ENCODE measurements at regions not wholly inside any gene's neighbourhood (a gene's known extent, or its start where the extent isn't known, plus 50 kb on each side); places are given as distances from the start of the nearest gene placed in this dataset.
"Not testable (repeated sequence)": the region's sequence is repeated elsewhere in the genome, so short reads cannot be mapped to it uniquely, and the experiment has no call there.

GRCh38 chr7:142563470-142563869 is 185.8 kb upstream of the PRSS1 start:
- H3K27ac ChIP-seq (ENCODE audit: low read depth, low read length): no peak overlapping the region
- H3K4me1 ChIP-seq (ENCODE audit: control insufficient read depth in 5 of 5, insufficient read depth in 5 of 5, low read length in 5 of 5): no peaks in the 10 kb centered on the region
- no peak overlapping the region for H3K9ac ChIP-seq (ENCODE audit: low read length in 5 of 5)
- H3K27me3 ChIP-seq (ENCODE audit: control insufficient read depth in 5 of 5, insufficient read depth in 4 of 5, low read length in 5 of 5): peaks cover 0 to 6% (median 0%) of the 10 kb centered on the region in 5 donors
- no peak overlapping the region for H3K4me3 ChIP-seq (ENCODE audit: low read depth in 1 of 5, low read length in 5 of 5)
- no peaks in the 10 kb centered on the region for H3K36me3 ChIP-seq (ENCODE audit: control insufficient read depth in 5 of 5, insufficient read depth in 5 of 5, low read length in 5 of 5)
- no peaks in the 10 kb centered on the region for H3K9me3 ChIP-seq (ENCODE audit: control insufficient read depth in 5 of 5, low read length in 5 of 5)

GRCh38 chr7:142562688-142563087 is 186.6 kb upstream of the PRSS1 start:
- no peak overlapping the region for H3K9ac ChIP-seq (ENCODE audit: low read length in 5 of 5)
- no peak overlapping the region for H3K4me3 ChIP-seq (ENCODE audit: low read depth in 1 of 5, low read length in 5 of 5)
- H3K36me3 ChIP-seq (ENCODE audit: control insufficient read depth in 5 of 5, insufficient read depth in 5 of 5, low read length in 5 of 5): no peaks in the 10 kb centered on the region
- H3K27me3 ChIP-seq (ENCODE audit: control insufficient read depth in 5 of 5, insufficient read depth in 4 of 5, low read length in 5 of 5): peaks cover 0 to 6% (median 0%) of the 10 kb centered on the region in 5 donors
- H3K27ac ChIP-seq (ENCODE audit: low read depth, low read length): no peak overlapping the region
- peaks cover 0 to 5% (median 1%) of the 10 kb centered on the region in 5 donors for H3K4me1 ChIP-seq (ENCODE audit: control insufficient read depth in 5 of 5, insufficient read depth in 5 of 5, low read length in 5 of 5)
- H3K9me3 ChIP-seq (ENCODE audit: control insufficient read depth in 5 of 5, low read length in 5 of 5): no peaks in the 10 kb centered on the region

- H3K4me1 ChIP-seq (ENCODE audit: control insufficient read depth in 5 of 5, insufficient read depth in 5 of 5, low read length in 5 of 5): peaks cover 0 to 15% (median 11%) of the 10 kb centered on the region in 5 donors
- not testable (repeated sequence) for H3K27ac ChIP-seq (ENCODE audit: low read depth, low read length); H3K9me3 ChIP-seq (ENCODE audit: control insufficient read depth in 5 of 5, low read length in 5 of 5); H3K27me3 ChIP-seq (ENCODE audit: control insufficient read depth in 5 of 5, insufficient read depth in 4 of 5, low read length in 5 of 5); H3K9ac ChIP-seq (ENCODE audit: low read length in 5 of 5); H3K4me3 ChIP-seq (ENCODE audit: low read depth in 1 of 5, low read length in 5 of 5); H3K36me3 ChIP-seq (ENCODE audit: control insufficient read depth in 5 of 5, insufficient read depth in 5 of 5, low read length in 5 of 5)
Observed at GRCh38 chr7:142561396-142561795, 187.9 kb upstream of the PRSS1 start.

GRCh38 chr7:142560770-142561169 is 188.5 kb upstream of the PRSS1 start:
- H3K36me3 ChIP-seq (ENCODE audit: control insufficient read depth in 5 of 5, insufficient read depth in 5 of 5, low read length in 5 of 5); H3K4me3 ChIP-seq (ENCODE audit: low read depth in 1 of 5, low read length in 5 of 5); H3K9me3 ChIP-seq (ENCODE audit: control insufficient read depth in 5 of 5, low read length in 5 of 5); H3K27ac ChIP-seq (ENCODE audit: low read depth, low read length); H3K27me3 ChIP-seq (ENCODE audit: control insufficient read depth in 5 of 5, insufficient read depth in 4 of 5, low read length in 5 of 5); H3K9ac ChIP-seq (ENCODE audit: low read length in 5 of 5): not testable (repeated sequence)
- H3K4me1 ChIP-seq (ENCODE audit: control insufficient read depth in 5 of 5, insufficient read depth in 5 of 5, low read length in 5 of 5): peaks cover 0 to 15% (median 12%) of the 10 kb centered on the region in 5 donors

- H3K27me3 ChIP-seq (ENCODE audit: control insufficient read depth in 5 of 5, insufficient read depth in 4 of 5, low read length in 5 of 5): no peaks in the 10 kb centered on the region
- no peak overlapping the region for H3K27ac ChIP-seq (ENCODE audit: low read depth, low read length)
- H3K36me3 ChIP-seq (ENCODE audit: control insufficient read depth in 5 of 5, insufficient read depth in 5 of 5, low read length in 5 of 5): no peaks in the 10 kb centered on the region
- no peaks in the 10 kb centered on the region for H3K9me3 ChIP-seq (ENCODE audit: control insufficient read depth in 5 of 5, low read length in 5 of 5)
- no peak overlapping the region for H3K4me3 ChIP-seq (ENCODE audit: low read depth in 1 of 5, low read length in 5 of 5)
- H3K9ac ChIP-seq (ENCODE audit: low read length in 5 of 5): no peak overlapping the region
- H3K4me1 ChIP-seq (ENCODE audit: control insufficient read depth in 5 of 5, insufficient read depth in 5 of 5, low read length in 5 of 5): peaks cover 0 to 15% (median 12%) of the 10 kb centered on the region in 5 donors
Observed at GRCh38 chr7:142560166-142560565, 189.1 kb upstream of the PRSS1 start.

- Histone ChIP-seq H3K4me3 (ENCODE audit: low read depth in 1 of 5, low read length in 5 of 5) (no peak overlapping the region), H3K27ac (ENCODE audit: low read depth, low read length) (no peak overlapping the region), H3K9ac (ENCODE audit: low read length in 5 of 5) (no peak overlapping the region), H3K27me3 (ENCODE audit: control insufficient read depth in 5 of 5, insufficient read depth in 4 of 5, low read length in 5 of 5) (no peaks in the 10 kb centered on the region), H3K4me1 (ENCODE audit: control insufficient read depth in 5 of 5, insufficient read depth in 5 of 5, low read length in 5 of 5) (peaks cover 0 to 15% (median 12%) of the 10 kb centered on the region in 5 donors), H3K36me3 (ENCODE audit: control insufficient read depth in 5 of 5, insufficient read depth in 5 of 5, low read length in 5 of 5) (no peaks in the 10 kb centered on the region), H3K9me3 (ENCODE audit: control insufficient read depth in 5 of 5, low read length in 5 of 5) (no peaks in the 10 kb centered on the region)
Observed at GRCh38 chr7:142557971-142558582, 191.2 kb upstream of the PRSS1 start.

GRCh38 chr7:142556740-142557139 is 192.5 kb upstream of the PRSS1 start:
- H3K4me3 ChIP-seq (ENCODE audit: low read depth in 1 of 5, low read length in 5 of 5): no peak overlapping the region
- peak overlapping the region; percentile 17 for H3K27ac ChIP-seq (ENCODE audit: low read depth, low read length)

GRCh38 chr7:142554560-142555532 is 194.4 kb upstream of the PRSS1 start:
- H3K9me3 ChIP-seq (ENCODE audit: control insufficient read depth in 5 of 5, low read length in 5 of 5): no peaks in the 10 kb centered on the region
- no peak overlapping the region for H3K9ac ChIP-seq (ENCODE audit: low read length in 5 of 5)
- H3K36me3 ChIP-seq (ENCODE audit: control insufficient read depth in 5 of 5, insufficient read depth in 5 of 5, low read length in 5 of 5): no peaks in the 10 kb centered on the region
- peaks cover 0 to 15% (median 12%) of the 10 kb centered on the region in 5 donors for H3K4me1 ChIP-seq (ENCODE audit: control insufficient read depth in 5 of 5, insufficient read depth in 5 of 5, low read length in 5 of 5)
- no peak overlapping the region for H3K4me3 ChIP-seq (ENCODE audit: low read depth in 1 of 5, low read length in 5 of 5)
- no peaks in the 10 kb centered on the region for H3K27me3 ChIP-seq (ENCODE audit: control insufficient read depth in 5 of 5, insufficient read depth in 4 of 5, low read length in 5 of 5)
- no peak overlapping the region for H3K27ac ChIP-seq (ENCODE audit: low read depth, low read length)

More at GRCh38 chr7:142556740-142557139, 192.5 kb upstream of the PRSS1 start:
- Histone ChIP-seq H3K4me1 (ENCODE audit: control insufficient read depth in 5 of 5, insufficient read depth in 5 of 5, low read length in 5 of 5) (peaks cover 0 to 15% (median 12%) of the 10 kb centered on the region in 5 donors), H3K9me3 (ENCODE audit: control insufficient read depth in 5 of 5, low read length in 5 of 5) (no peaks in the 10 kb centered on the region), H3K27me3 (ENCODE audit: control insufficient read depth in 5 of 5, insufficient read depth in 4 of 5, low read length in 5 of 5) (no peaks in the 10 kb centered on the region), H3K36me3 (ENCODE audit: control insufficient read depth in 5 of 5, insufficient read depth in 5 of 5, low read length in 5 of 5) (no peaks in the 10 kb centered on the region), H3K9ac (ENCODE audit: low read length in 5 of 5) (no peak overlapping the region)

- H3K4me3 ChIP-seq (ENCODE audit: low read depth in 1 of 5, low read length in 5 of 5): no peak overlapping the region
- no peaks in the 10 kb centered on the region for H3K9me3 ChIP-seq (ENCODE audit: control insufficient read depth in 5 of 5, low read length in 5 of 5)
- H3K9ac ChIP-seq (ENCODE audit: low read length in 5 of 5): no peak overlapping the region
- H3K27ac ChIP-seq (ENCODE audit: low read depth, low read length): no peak overlapping the region
- peaks cover 0 to 15% (median 12%) of the 10 kb centered on the region in 5 donors for H3K4me1 ChIP-seq (ENCODE audit: control insufficient read depth in 5 of 5, insufficient read depth in 5 of 5, low read length in 5 of 5)
- no peaks in the 10 kb centered on the region for H3K36me3 ChIP-seq (ENCODE audit: control insufficient read depth in 5 of 5, insufficient read depth in 5 of 5, low read length in 5 of 5)
- no peaks in the 10 kb centered on the region for H3K27me3 ChIP-seq (ENCODE audit: control insufficient read depth in 5 of 5, insufficient read depth in 4 of 5, low read length in 5 of 5)
Observed at GRCh38 chr7:142553216-142553615, 196.1 kb upstream of the PRSS1 start.

- H3K9ac ChIP-seq (ENCODE audit: low read length in 5 of 5): no peak overlapping the region
- no peaks in the 10 kb centered on the region for H3K4me1 ChIP-seq (ENCODE audit: control insufficient read depth in 5 of 5, insufficient read depth in 5 of 5, low read length in 5 of 5)
- H3K9me3 ChIP-seq (ENCODE audit: control insufficient read depth in 5 of 5, low read length in 5 of 5): no peaks in the 10 kb centered on the region
- H3K27ac ChIP-seq (ENCODE audit: low read depth, low read length): no peak overlapping the region
- H3K27me3 ChIP-seq (ENCODE audit: control insufficient read depth in 5 of 5, insufficient read depth in 4 of 5, low read length in 5 of 5): no peaks in the 10 kb centered on the region
- H3K4me3 ChIP-seq (ENCODE audit: low read depth in 1 of 5, low read length in 5 of 5): no peak overlapping the region
- H3K36me3 ChIP-seq (ENCODE audit: control insufficient read depth in 5 of 5, insufficient read depth in 5 of 5, low read length in 5 of 5): no peaks in the 10 kb centered on the region
Observed at GRCh38 chr7:142548978-142549377, 200.3 kb upstream of the PRSS1 start.

Measured in subcutaneous abdominal adipose tissue (tissue), 5 donors.